HEK293 (cell line): ENCODE measurements at regions not wholly inside any gene's neighbourhood (a gene's known extent, or its start where the extent isn't known, plus 50 kb on each side); places are given as distances from the start of the nearest gene placed in this dataset.

Experiments
- CTCF ChIA-PET: fragments of 350-600 bp; formaldehyde crosslinking; extraction: SDS; loops from one replicate; lab custom pipeline; 2021; ENCODE audit warnings: antibody characterized with exemption; lab: Yijun Ruan, JAX
- POLR2A ChIA-PET: fragments of 300-600 bp; formaldehyde crosslinking; extraction: SDS; loops from one replicate; lab custom pipeline; 2020; ENCODE audit warnings: antibody characterized with exemption, inconsistent platforms; lab: Yijun Ruan, JAX
- H3K27ac ChIP-seq: fragments of 200-500 bp; sonication (Bioruptor generic); 2 replicates; pipeline ENCODE4 v1.5.1; 2014; ENCODE audit warnings: low read depth, low read length, control low read depth, inconsistent platforms; ENCODE audit errors: extremely low read depth
- H3K36me3 ChIP-seq, 2 experiments: fragments of 200-500 bp in 1 of 2; sonication (Bioruptor generic) in 1 of 2; 1 replicate in 1 of 2; 2 replicates in 1 of 2; pipeline ENCODE4 v1.5.1; 2014 to 2017; ENCODE audit warnings: inconsistent platforms in 2 of 2, low read length in 2 of 2; ENCODE audit not compliant: control insufficient read depth in 2 of 2, insufficient read depth in 1 of 2
- H3K4me1 ChIP-seq: fragments of 200-500 bp; sonication (Bioruptor generic); 2 replicates; pipeline ENCODE4 v1.5.1; 2014; ENCODE audit warnings: mild to moderate bottlenecking, low read length, inconsistent platforms; ENCODE audit not compliant: control insufficient read depth, insufficient read depth
- H3K4me3 ChIP-seq: 2 replicates; pipeline ENCODE4 v1.5.1; 2011; ENCODE audit warnings: low read depth, mild to moderate bottlenecking, control low read depth, low read length, moderate library complexity
- H3K9me3 ChIP-seq: fragments of 200-500 bp; sonication (Bioruptor generic); 2 replicates; pipeline ENCODE4 v1.5.1; 2014; ENCODE audit warnings: low read depth, low read length, inconsistent platforms; ENCODE audit not compliant: control insufficient read depth, insufficient read depth
- GLI2 ChIP-seq: fragments of 450-650 bp; formaldehyde crosslinking; IDR thresholded peaks from 2 replicates; pipeline ENCODE4; 2017; ENCODE audit warnings: missing biosample characterization, missing genetic modification characterization, low read depth, borderline replicate concordance
- KLF9 ChIP-seq: fragments of 450-650 bp; formaldehyde crosslinking; IDR thresholded peaks from 2 replicates; pipeline ENCODE4 v1.5.1; 2016; ENCODE audit warnings: missing biosample characterization, missing genetic modification characterization, low read depth
- ZBTB48 ChIP-seq: fragments of 450-650 bp; formaldehyde crosslinking; IDR thresholded peaks from 2 replicates; pipeline ENCODE4 v1.5.1; 2016; ENCODE audit warnings: missing biosample characterization, missing genetic modification characterization
- ZBTB8A ChIP-seq: fragments of 450-650 bp; formaldehyde crosslinking; IDR thresholded peaks from 2 replicates; pipeline ENCODE4 v1.5.1; 2016; ENCODE audit warnings: missing biosample characterization, missing genetic modification characterization
- ZFP41 ChIP-seq: fragments of 450-650 bp; formaldehyde crosslinking; IDR thresholded peaks from 2 replicates; pipeline ENCODE4 v1.5.1; 2016; ENCODE audit warnings: missing biosample characterization, missing genetic modification characterization, borderline replicate concordance
- ZNF155 ChIP-seq: fragments of 450-650 bp; formaldehyde crosslinking; IDR thresholded peaks from 2 replicates; pipeline ENCODE4 v1.5.1; 2016; ENCODE audit warnings: missing biosample characterization, missing genetic modification characterization
- ZNF174 ChIP-seq: fragments of 450-650 bp; formaldehyde crosslinking; IDR thresholded peaks from 2 replicates; pipeline ENCODE4 v1.5.0; 2017; ENCODE audit warnings: missing biosample characterization, mild to moderate bottlenecking, missing genetic modification characterization
- ZNF19 ChIP-seq: fragments of 450-650 bp; formaldehyde crosslinking; IDR thresholded peaks from 2 replicates; pipeline ENCODE4; 2016; ENCODE audit warnings: missing biosample characterization, missing genetic modification characterization, low read depth
- ZNF341 ChIP-seq: fragments of 450-650 bp; formaldehyde crosslinking; IDR thresholded peaks from 2 replicates; pipeline ENCODE4; 2016; ENCODE audit warnings: low read depth, missing biosample characterization, missing genetic modification characterization
- ZNF391 ChIP-seq: fragments of 450-650 bp; formaldehyde crosslinking; IDR thresholded peaks from 2 replicates; pipeline ENCODE4 v1.5.1; 2016; ENCODE audit warnings: low read depth, missing biosample characterization, missing genetic modification characterization, borderline replicate concordance
- ZNF514 ChIP-seq: fragments of 450-650 bp; formaldehyde crosslinking; IDR thresholded peaks from 2 replicates; pipeline ENCODE4 v1.5.1; 2016; ENCODE audit warnings: missing biosample characterization, missing genetic modification characterization
- ZNF530 ChIP-seq: fragments of 450-650 bp; formaldehyde crosslinking; IDR thresholded peaks from 2 replicates; pipeline ENCODE4 v1.5.1; 2016; ENCODE audit warnings: low read depth, missing biosample characterization, missing genetic modification characterization
- ZNF555 ChIP-seq: fragments of 450-650 bp; formaldehyde crosslinking; conservative IDR thresholded peaks from 2 replicates; pipeline ENCODE4 v1.5.1; 2017; ENCODE audit warnings: missing biosample characterization, mild to moderate bottlenecking, missing genetic modification characterization, inconsistent platforms
- ZNF610 ChIP-seq: fragments of 450-650 bp; formaldehyde crosslinking; IDR thresholded peaks from 2 replicates; pipeline ENCODE4 v1.5.1; 2016; ENCODE audit warnings: missing biosample characterization, missing genetic modification characterization, borderline replicate concordance
- ZNF629 ChIP-seq: fragments of 450-650 bp; formaldehyde crosslinking; IDR thresholded peaks from 2 replicates; pipeline ENCODE4 v1.5.1; 2017; ENCODE audit warnings: missing biosample characterization, missing genetic modification characterization
- ZNF670 ChIP-seq: fragments of 450-650 bp; formaldehyde crosslinking; IDR thresholded peaks from 2 replicates; pipeline ENCODE4 v1.5.1; 2016; ENCODE audit warnings: missing biosample characterization, missing genetic modification characterization, low read depth
- ZNF843 ChIP-seq: fragments of 450-650 bp; formaldehyde crosslinking; IDR thresholded peaks from 2 replicates; pipeline ENCODE4 v1.5.1; 2016; ENCODE audit warnings: missing biosample characterization, missing genetic modification characterization
- TF ChIP-seq, protein P1 (sequence below): fragments of 450-650 bp; formaldehyde crosslinking; IDR thresholded peaks from 2 replicates; pipeline ENCODE4 v1.5.1; 2016; ENCODE audit warnings: missing biosample characterization, missing genetic modification characterization
- TF ChIP-seq, protein P2 (sequence below): fragments of 450-650 bp; formaldehyde crosslinking; IDR thresholded peaks from 2 replicates; pipeline ENCODE4 v1.5.1; 2017; ENCODE audit warnings: missing biosample characterization, missing genetic modification characterization
- TF ChIP-seq, protein P3 (sequence below): fragments of 450-650 bp; formaldehyde crosslinking; IDR thresholded peaks from 2 replicates; pipeline ENCODE4 v1.5.1; 2016; ENCODE audit warnings: missing biosample characterization, missing genetic modification characterization
- TF ChIP-seq, protein P4 (sequence below): fragments of 450-650 bp; formaldehyde crosslinking; IDR thresholded peaks from 2 replicates; pipeline ENCODE4 v1.5.1; 2016; ENCODE audit warnings: missing biosample characterization, missing genetic modification characterization, borderline replicate concordance
- TF ChIP-seq, protein P5 (sequence below): fragments of 450-650 bp; formaldehyde crosslinking; IDR thresholded peaks from 2 replicates; pipeline ENCODE4 v1.5.1; 2017; ENCODE audit warnings: missing biosample characterization, missing genetic modification characterization

DNA sequence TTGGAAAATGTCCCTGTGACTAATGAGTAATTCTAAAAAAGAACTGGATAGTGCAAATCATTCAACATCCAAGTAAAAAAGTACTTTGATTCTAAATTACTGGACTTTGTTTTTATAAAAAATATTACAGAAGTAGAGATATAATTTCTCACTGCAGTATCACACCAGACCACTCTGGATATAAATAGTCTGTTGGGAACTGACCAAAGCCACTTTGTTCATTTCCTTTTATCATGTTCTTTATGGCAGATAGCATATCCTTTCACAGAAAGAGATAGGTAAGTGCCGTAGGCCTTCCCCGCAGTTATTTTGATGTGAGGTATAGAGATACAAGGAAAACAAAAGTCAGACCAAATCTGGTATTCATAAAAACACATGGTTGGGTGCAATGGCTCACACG is 827.4 kb upstream of the GRAMD2B start (continued):
- no peak for TF ChIP-seq ZNF19 (tag by site-specific recombination)
- TF ChIP-seq, all 188 proteins: peak for 0

DNA sequence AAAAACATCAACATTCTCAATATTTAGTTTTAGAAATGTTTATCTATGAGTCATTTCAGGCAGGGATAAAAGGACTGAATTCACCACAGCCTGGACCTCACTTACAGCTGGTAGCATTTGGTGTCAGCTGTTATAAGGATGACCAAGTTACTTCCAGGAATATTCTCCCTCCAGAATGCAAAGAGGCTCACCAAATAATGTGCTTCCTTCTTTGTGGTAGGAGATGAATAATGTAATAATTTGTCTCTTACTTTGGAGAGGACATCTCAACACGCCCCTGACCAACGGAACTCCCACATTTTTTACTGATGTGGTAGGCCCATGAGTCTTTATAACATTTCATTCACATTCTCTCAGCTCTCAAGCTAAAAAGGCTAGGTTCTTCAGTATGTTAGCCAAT is 825.9 kb upstream of the GRAMD2B start:
- CTCF ChIA-PET, result interaction anchor here (1.0 kb wide), 1 partner anchor 15 kb away, joined by 3 read pairs; no protein-coding TSS in a partner anchor
- Histone ChIP-seq H3K4me1 (no peaks in the 10 kb centered on the region), H3K27ac (no peak overlapping the region), H3K36me3 (no peaks in the 10 kb centered on the region), H3K4me3 (no peak overlapping the region), H3K9me3 (no peaks in the 10 kb centered on the region)
- POLR2A ChIA-PET, result no interaction called here
- TF ChIP-seq KLF9 (tag by site-specific recombination), result no peak
- no peak for TF ChIP-seq ZNF391
- no peak for TF ChIP-seq ZNF629
- TF ChIP-seq ZNF843 (tag by site-specific recombination), result no peak
- TF ChIP-seq ZNF610 (tag by site-specific recombination), result no peak
- TF ChIP-seq ZFP41, result no peak

DNA sequence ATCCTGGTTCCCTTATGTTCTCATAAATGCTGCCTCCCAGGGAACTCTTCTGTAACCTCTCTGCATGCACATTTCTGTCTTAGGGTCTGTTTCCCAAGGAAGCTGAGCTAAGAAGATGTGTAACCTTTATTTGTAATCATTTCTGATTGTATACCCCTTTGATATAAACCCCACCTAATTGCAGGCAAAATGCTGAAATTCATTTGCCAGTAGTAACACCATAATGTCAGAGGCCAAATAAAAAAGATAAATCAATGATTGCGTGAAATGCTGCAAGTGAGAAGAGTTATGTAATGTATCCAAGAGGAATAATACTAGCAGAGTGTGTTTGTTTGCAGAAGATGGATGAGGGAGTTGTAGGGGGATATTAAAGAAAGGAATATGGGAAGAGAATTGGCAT is 822.6 kb upstream of the GRAMD2B start:
- Histone ChIP-seq H3K36me3 (no peaks in the 10 kb centered on the region), H3K4me1 (no peaks in the 10 kb centered on the region), H3K4me3 (no peak overlapping the region), H3K27ac (no peak overlapping the region), H3K9me3 (no peaks in the 10 kb centered on the region)
- TF ChIP-seq ZNF155 (tag by site-specific recombination) (no peak), ZBTB8A (tag by site-specific recombination) (no peak)
- ChIA-PET POLR2A (no interaction called here), CTCF (no interaction called here)

DNA sequence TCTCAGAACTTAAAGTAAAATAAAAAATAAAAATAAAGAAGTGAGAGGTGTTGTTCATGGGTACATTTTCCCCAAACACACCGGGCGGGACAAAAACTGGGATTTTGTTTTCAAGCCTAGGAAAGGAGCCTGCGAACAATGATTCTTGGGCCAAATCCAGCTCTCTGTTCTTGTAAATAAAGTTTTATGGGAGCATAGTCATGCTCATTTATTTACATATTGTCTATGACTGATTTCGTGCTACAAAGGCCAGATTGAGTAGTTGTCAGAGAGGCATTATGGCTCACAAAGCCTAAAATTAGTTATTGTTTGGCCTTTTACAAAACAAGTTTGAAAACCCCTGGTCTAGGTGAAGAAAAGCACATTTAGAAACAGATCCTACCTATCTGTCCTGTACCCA is 821.0 kb upstream of the GRAMD2B start:
- no peaks in the 10 kb centered on the region for H3K4me1 ChIP-seq
- no peak overlapping the region for H3K4me3 ChIP-seq
- H3K9me3 ChIP-seq, result no peaks in the 10 kb centered on the region
- no peaks in the 10 kb centered on the region for H3K36me3 ChIP-seq
- CTCF ChIA-PET, result no interaction called here
- POLR2A ChIA-PET, result no interaction called here
- no peak overlapping the region for H3K27ac ChIP-seq
- no peak for TF ChIP-seq ZNF530 (tag by site-specific recombination)
- no peak for TF ChIP-seq ZNF341 (tag by site-specific recombination)
- TF ChIP-seq, protein P1, sequence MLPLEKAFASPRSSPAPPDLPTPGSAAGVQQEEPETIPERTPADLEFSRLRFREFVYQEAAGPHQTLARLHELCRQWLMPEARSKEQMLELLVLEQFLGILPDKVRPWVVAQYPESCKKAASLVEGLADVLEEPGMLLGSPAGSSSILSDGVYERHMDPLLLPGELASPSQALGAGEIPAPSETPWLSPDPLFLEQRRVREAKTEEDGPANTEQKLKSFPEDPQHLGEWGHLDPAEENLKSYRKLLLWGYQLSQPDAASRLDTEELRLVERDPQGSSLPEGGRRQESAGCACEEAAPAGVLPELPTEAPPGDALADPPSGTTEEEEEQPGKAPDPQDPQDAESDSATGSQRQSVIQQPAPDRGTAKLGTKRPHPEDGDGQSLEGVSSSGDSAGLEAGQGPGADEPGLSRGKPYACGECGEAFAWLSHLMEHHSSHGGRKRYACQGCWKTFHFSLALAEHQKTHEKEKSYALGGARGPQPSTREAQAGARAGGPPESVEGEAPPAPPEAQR (tag by site-specific recombination), result no peak
- TF ChIP-seq GLI2 (tag by site-specific recombination), result no peak
- no peak for TF ChIP-seq ZNF514 (tag by site-specific recombination)
- TF ChIP-seq ZNF670 (tag by site-specific recombination), result no peak
- TF ChIP-seq, protein P2, sequence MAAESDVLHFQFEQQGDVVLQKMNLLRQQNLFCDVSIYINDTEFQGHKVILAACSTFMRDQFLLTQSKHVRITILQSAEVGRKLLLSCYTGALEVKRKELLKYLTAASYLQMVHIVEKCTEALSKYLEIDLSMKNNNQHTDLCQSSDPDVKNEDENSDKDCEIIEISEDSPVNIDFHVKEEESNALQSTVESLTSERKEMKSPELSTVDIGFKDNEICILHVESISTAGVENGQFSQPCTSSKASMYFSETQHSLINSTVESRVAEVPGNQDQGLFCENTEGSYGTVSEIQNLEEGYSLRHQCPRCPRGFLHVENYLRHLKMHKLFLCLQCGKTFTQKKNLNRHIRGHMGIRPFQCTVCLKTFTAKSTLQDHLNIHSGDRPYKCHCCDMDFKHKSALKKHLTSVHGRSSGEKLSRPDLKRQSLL, result no peak
- TF ChIP-seq, protein P3, sequence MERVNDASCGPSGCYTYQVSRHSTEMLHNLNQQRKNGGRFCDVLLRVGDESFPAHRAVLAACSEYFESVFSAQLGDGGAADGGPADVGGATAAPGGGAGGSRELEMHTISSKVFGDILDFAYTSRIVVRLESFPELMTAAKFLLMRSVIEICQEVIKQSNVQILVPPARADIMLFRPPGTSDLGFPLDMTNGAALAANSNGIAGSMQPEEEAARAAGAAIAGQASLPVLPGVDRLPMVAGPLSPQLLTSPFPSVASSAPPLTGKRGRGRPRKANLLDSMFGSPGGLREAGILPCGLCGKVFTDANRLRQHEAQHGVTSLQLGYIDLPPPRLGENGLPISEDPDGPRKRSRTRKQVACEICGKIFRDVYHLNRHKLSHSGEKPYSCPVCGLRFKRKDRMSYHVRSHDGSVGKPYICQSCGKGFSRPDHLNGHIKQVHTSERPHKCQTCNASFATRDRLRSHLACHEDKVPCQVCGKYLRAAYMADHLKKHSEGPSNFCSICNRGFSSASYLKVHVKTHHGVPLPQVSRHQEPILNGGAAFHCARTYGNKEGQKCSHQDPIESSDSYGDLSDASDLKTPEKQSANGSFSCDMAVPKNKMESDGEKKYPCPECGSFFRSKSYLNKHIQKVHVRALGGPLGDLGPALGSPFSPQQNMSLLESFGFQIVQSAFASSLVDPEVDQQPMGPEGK (tag by site-specific recombination), result no peak
- TF ChIP-seq ZNF391, result no peak
- TF ChIP-seq, protein P4, sequence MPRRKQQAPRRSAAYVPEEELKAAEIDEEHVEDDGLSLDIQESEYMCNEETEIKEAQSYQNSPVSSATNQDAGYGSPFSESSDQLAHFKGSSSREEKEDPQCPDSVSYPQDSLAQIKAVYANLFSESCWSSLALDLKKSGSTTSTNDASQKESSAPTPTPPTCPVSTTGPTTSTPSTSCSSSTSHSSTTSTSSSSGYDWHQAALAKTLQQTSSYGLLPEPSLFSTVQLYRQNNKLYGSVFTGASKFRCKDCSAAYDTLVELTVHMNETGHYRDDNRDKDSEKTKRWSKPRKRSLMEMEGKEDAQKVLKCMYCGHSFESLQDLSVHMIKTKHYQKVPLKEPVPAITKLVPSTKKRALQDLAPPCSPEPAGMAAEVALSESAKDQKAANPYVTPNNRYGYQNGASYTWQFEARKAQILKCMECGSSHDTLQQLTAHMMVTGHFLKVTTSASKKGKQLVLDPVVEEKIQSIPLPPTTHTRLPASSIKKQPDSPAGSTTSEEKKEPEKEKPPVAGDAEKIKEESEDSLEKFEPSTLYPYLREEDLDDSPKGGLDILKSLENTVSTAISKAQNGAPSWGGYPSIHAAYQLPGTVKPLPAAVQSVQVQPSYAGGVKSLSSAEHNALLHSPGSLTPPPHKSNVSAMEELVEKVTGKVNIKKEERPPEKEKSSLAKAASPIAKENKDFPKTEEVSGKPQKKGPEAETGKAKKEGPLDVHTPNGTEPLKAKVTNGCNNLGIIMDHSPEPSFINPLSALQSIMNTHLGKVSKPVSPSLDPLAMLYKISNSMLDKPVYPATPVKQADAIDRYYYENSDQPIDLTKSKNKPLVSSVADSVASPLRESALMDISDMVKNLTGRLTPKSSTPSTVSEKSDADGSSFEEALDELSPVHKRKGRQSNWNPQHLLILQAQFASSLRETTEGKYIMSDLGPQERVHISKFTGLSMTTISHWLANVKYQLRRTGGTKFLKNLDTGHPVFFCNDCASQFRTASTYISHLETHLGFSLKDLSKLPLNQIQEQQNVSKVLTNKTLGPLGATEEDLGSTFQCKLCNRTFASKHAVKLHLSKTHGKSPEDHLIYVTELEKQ (tag by site-specific recombination), result no peak
- TF ChIP-seq ZNF174 (tag by site-specific recombination), result no peak
- TF ChIP-seq, protein P5, sequence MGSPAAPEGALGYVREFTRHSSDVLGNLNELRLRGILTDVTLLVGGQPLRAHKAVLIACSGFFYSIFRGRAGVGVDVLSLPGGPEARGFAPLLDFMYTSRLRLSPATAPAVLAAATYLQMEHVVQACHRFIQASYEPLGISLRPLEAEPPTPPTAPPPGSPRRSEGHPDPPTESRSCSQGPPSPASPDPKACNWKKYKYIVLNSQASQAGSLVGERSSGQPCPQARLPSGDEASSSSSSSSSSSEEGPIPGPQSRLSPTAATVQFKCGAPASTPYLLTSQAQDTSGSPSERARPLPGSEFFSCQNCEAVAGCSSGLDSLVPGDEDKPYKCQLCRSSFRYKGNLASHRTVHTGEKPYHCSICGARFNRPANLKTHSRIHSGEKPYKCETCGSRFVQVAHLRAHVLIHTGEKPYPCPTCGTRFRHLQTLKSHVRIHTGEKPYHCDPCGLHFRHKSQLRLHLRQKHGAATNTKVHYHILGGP, result no peak
- TF ChIP-seq ZNF555 (tag by site-specific recombination), result no peak
- no peak for TF ChIP-seq ZBTB48
